Keratinocyte (primary cell): ENCODE measurements at regions not wholly inside any gene's neighbourhood (a gene's known extent, or its start where the extent isn't known, plus 50 kb on each side); places are given as distances from the start of the nearest gene placed in this dataset.

Experiments
- CTCF ChIP-seq, 3 experiments: IDR thresholded peaks in 1 of 3; conservative IDR thresholded peaks in 1 of 3; optimal IDR thresholded peaks in 1 of 3; 2 replicates in 2 of 3; 3 replicates in 1 of 3; pipeline versions ENCODE3 to v1.5.1; 2011; ENCODE audit warnings: low read length in 3 of 3, mild to moderate bottlenecking in 3 of 3, moderate library complexity in 2 of 3, control low read depth in 1 of 3, inconsistent platforms in 1 of 3; ENCODE audit not compliant: insufficient read depth in 2 of 3; ENCODE audit errors: extremely low read depth in 1 of 3
- EZH2 ChIP-seq: IDR thresholded peaks from one replicate; pipeline ENCODE4 v1.6.1; 2012; ENCODE audit warnings: inconsistent platforms, mild to moderate bottlenecking, low read length, moderate library complexity

- TF ChIP-seq EZH2 (no peak), CTCF (optimal IDR thresholded peaks at IDR 0.05 in 1 of 3, IDR thresholded peaks at IDR 0.05 in 1 of 3, conservative IDR thresholded peaks at IDR 0.05 in 1 of 3; ENCODE audit: extremely low read depth in 1 of 3, insufficient read depth in 2 of 3, low read length in 3 of 3) (no peak)
These were observed 241.5 kb downstream of the DCDC2C start for GRCh38 chr2:3944841-3945240.
